HCT116 (cell line): ENCODE measurements at regions not wholly inside any gene's neighbourhood (a gene's known extent, or its start where the extent isn't known, plus 50 kb on each side); places are given as distances from the start of the nearest gene placed in this dataset.

Experiments used
- ATAC-seq: fragments of 200-7000 bp; cut with Tn5 transposase; 2 replicates; pipeline ENCODE4 v1.9.1; 2020; ENCODE audit warnings: mild to moderate bottlenecking, moderate library complexity
- BruUV-seq: library from RNA; stranded (reverse); fragments of 400-500 nt; replicated peaks from 2 replicates; lab custom pipeline; 2021; lab: Mats Ljungman, UMichigan
- CTCF ChIA-PET: fragments of 300-600 bp; sonication (Branson Sonifier 250); formaldehyde crosslinking; loops from one replicate; lab custom pipeline; 2021; ENCODE audit warnings: antibody characterized with exemption; lab: Charles Lee
- POLR2A ChIA-PET: fragments of 300-600, 350-600 bp; sonication (Branson Sonifier 250); formaldehyde crosslinking; loops from one replicate; lab custom pipeline; 2021; ENCODE audit warnings: antibody characterized with exemption; lab: Charles Lee
- RAD21 ChIA-PET, 2 experiments: fragments of 300-600 bp; sonication (Branson Sonifier 250); formaldehyde crosslinking; loops; one replicate each; lab custom pipeline; 2023; ENCODE audit warnings: low total read pairs in 2 of 2; ENCODE audit not compliant: uncharacterized antibody in 2 of 2, unreplicated experiment in 2 of 2, low non-redundant PET in 1 of 2; lab: Charles Lee
- DNase-seq: peaks from one replicate; pipeline ENCODE4 v3.0.0-alpha.2; 2010; ENCODE audit warnings: low read depth, low spot score
- H2AFZ ChIP-seq: fragments of 200-600 bp; shearing (Covaris generic), sonication (generic); 2 replicates; pipeline ENCODE4 v1.6.1; 2017; ENCODE audit warnings: low read depth, mixed run types, mixed read lengths, antibody characterized with exemption, low read length; ENCODE audit not compliant: poor library complexity, severe bottlenecking
- H3K27ac ChIP-seq: 2 replicates; pipeline ENCODE4 v1.5.1; 2012; ENCODE audit warnings: low read depth, low read length
- H3K27me3 ChIP-seq: fragments of 200-600 bp; sonication (generic); 2 replicates; pipeline ENCODE4 v1.6.1; 2016; ENCODE audit warnings: mixed run types, low read length, mixed read lengths; ENCODE audit not compliant: insufficient read depth
- H3K36me3 ChIP-seq, 2 experiments: fragments of 200-500 bp in 1 of 2; fragments of 200-600 bp in 1 of 2; sonication (Bioruptor generic) in 1 of 2; sonication (generic) in 1 of 2; 2 replicates each; pipeline versions ENCODE4 v1.5.1 to v1.6.1; 2014 to 2016; ENCODE audit warnings: low read length in 2 of 2, inconsistent platforms in 1 of 2, mixed read lengths in 1 of 2, mixed run types in 1 of 2; ENCODE audit not compliant: insufficient read depth in 2 of 2, control insufficient read depth in 1 of 2
- H3K4me1 ChIP-seq, 2 experiments: fragments of 200-600 bp in 1 of 2; sonication (generic) in 1 of 2; 2 replicates each; pipeline versions ENCODE4 v1.5.1 to v1.6.1; 2012 to 2017; ENCODE audit warnings: low read length in 2 of 2, inconsistent platforms in 1 of 2, mild to moderate bottlenecking in 1 of 2, mixed read lengths in 1 of 2, mixed run types in 1 of 2, moderate library complexity in 1 of 2; ENCODE audit not compliant: insufficient read depth in 2 of 2, control insufficient read depth in 1 of 2
- H3K4me2 ChIP-seq: fragments of 200-600 bp; sonication (generic); 2 replicates; pipeline ENCODE4 v1.6.1; 2017; ENCODE audit warnings: mixed run types, low read length, mixed read lengths
- H3K4me3 ChIP-seq, 2 experiments: fragments of 200-600 bp in 1 of 2; sonication (generic) in 1 of 2; replicated peaks in 1 of 2; 2 replicates each; pipeline ENCODE4 v1.5.1; 2011 to 2016; ENCODE audit warnings: low read length in 2 of 2, control low read depth in 1 of 2, low read depth in 1 of 2, mild to moderate bottlenecking in 1 of 2, mixed read lengths in 1 of 2, mixed run types in 1 of 2
- H3K79me2 ChIP-seq: fragments of 200-600 bp; sonication (generic); 2 replicates; pipeline ENCODE4 v1.6.1; 2017; ENCODE audit warnings: mild to moderate bottlenecking, mixed run types, low read length, moderate library complexity, mixed read lengths; ENCODE audit not compliant: insufficient read depth
- H3K9ac ChIP-seq: fragments of 200-600 bp; sonication (generic); 2 replicates; pipeline ENCODE4 v1.6.1; 2016; ENCODE audit warnings: low read length, mixed read lengths
- H3K9me2 ChIP-seq: fragments of 200-600 bp; sonication (generic), shearing (Covaris generic); 2 replicates; pipeline ENCODE4 v1.6.1; 2017; ENCODE audit warnings: mixed run types, mild to moderate bottlenecking, moderate library complexity; ENCODE audit not compliant: insufficient read depth
- H3K9me3 ChIP-seq, 2 experiments: fragments of 200-500 bp in 1 of 2; fragments of 200-600 bp in 1 of 2; sonication (Bioruptor generic) in 1 of 2; sonication (generic) in 1 of 2; 2 replicates each; pipeline ENCODE4 v1.6.1; 2014 to 2017; ENCODE audit warnings: low read length in 2 of 2, mixed read lengths in 2 of 2, inconsistent platforms in 1 of 2, low read depth in 1 of 2, mild to moderate bottlenecking in 1 of 2, mixed run types in 1 of 2, moderate library complexity in 1 of 2; ENCODE audit not compliant: control insufficient read depth in 1 of 2, insufficient read depth in 1 of 2
- H4K20me1 ChIP-seq: fragments of 200-600 bp; sonication (generic), shearing (Covaris generic); 2 replicates; pipeline ENCODE4 v1.6.1; 2017; ENCODE audit warnings: mixed run types, mild to moderate bottlenecking, moderate library complexity; ENCODE audit not compliant: insufficient read depth
- EZH2 ChIP-seq: fragments of 200-600 bp; sonication (generic); IDR thresholded peaks from 2 replicates; pipeline ENCODE4 v1.6.1; 2017; ENCODE audit warnings: antibody characterized with exemption, mixed run types
- JUND ChIP-seq: IDR thresholded peaks from 2 replicates; pipeline ENCODE4 v1.6.1; 2012
- POLR2AphosphoS5 ChIP-seq: IDR thresholded peaks from 2 replicates; pipeline ENCODE4 v1.6.1; 2011; ENCODE audit warnings: mild to moderate bottlenecking, low read depth, low read length, moderate library complexity
- RAD21 ChIP-seq: IDR thresholded peaks from 2 replicates; pipeline ENCODE4 v1.6.1; 2012; ENCODE audit warnings: low read depth, mild to moderate bottlenecking
- REST ChIP-seq: IDR thresholded peaks from 2 replicates; pipeline ENCODE4 v1.6.1; 2012; ENCODE audit warnings: low read depth
- SIN3A ChIP-seq: IDR thresholded peaks from 2 replicates; pipeline ENCODE4 v1.6.1; 2012; ENCODE audit warnings: low read depth
- SP1 ChIP-seq: IDR thresholded peaks from 2 replicates; pipeline ENCODE4 v1.6.1; 2012; ENCODE audit warnings: low read depth
- ZBTB33 ChIP-seq: IDR thresholded peaks from 2 replicates; pipeline ENCODE4 v1.6.1; 2011; ENCODE audit warnings: mild to moderate bottlenecking, low read length, moderate library complexity; ENCODE audit not compliant: insufficient replicate concordance; ENCODE audit errors: extremely low read depth
- ZFX ChIP-seq: fragments of 450-650 bp; IDR thresholded peaks from 2 replicates; pipeline ENCODE4 v1.6.1; 2017
- intact Hi-C: fragments of 100-400 bp; cut with micrococcal nuclease; formaldehyde crosslinking; loops from 2 replicates; pipeline ENCODE4 v1.10.0; 2022

GRCh38 chr20:7347409-7347808 lies 579.9 kb downstream of the BMP2 start:
- POLR2A ChIA-PET: no interaction called here
- no peak for TF ChIP-seq RAD21
- no peak for TF ChIP-seq EZH2
- TF ChIP-seq SIN3A: no peak
- TF ChIP-seq ZBTB33: no peak
- no peak for TF ChIP-seq REST
- no peak for TF ChIP-seq POLR2AphosphoS5
- no peak for TF ChIP-seq JUND
- no peak for TF ChIP-seq SP1
- no peak for TF ChIP-seq ZFX
- DNase-seq: no peak
- no peaks in the 10 kb centered on the region for H3K36me3 ChIP-seq
- no peak overlapping the region for H3K9ac ChIP-seq
- H3K4me3 ChIP-seq: no peak overlapping the region
- H3K9me2 ChIP-seq: no peaks in the 10 kb centered on the region
- no peaks in the 10 kb centered on the region for H3K4me1 ChIP-seq
- no peaks in the 10 kb centered on the region for H3K79me2 ChIP-seq
- RAD21 ChIA-PET: no interaction called here
- H3K9me3 ChIP-seq: peaks cover 3 to 19% of the 10 kb centered on the region in 2 experiments; a peak in 2 of 4 replicates
- BruUV-seq: no TSS peak
- H3K27ac ChIP-seq: no peak overlapping the region
- H4K20me1 ChIP-seq: no peaks in the 10 kb centered on the region
- ATAC-seq: no peak
- intact Hi-C loops: no loop called here
- no peak overlapping the region for H2AFZ ChIP-seq
- CTCF ChIA-PET: no interaction called here
- no peaks in the 10 kb centered on the region for H3K27me3 ChIP-seq
- no peak overlapping the region for H3K4me2 ChIP-seq
